IMR-90 (cell line): ENCODE measurements at regions not wholly inside any gene's neighbourhood (a gene's known extent, or its start where the extent isn't known, plus 50 kb on each side); places are given as distances from the start of the nearest gene placed in this dataset.

Source experiments
- ATAC-seq: fragments of 200-7000 bp; cut with Tn5 transposase; 2 replicates; pipeline ENCODE4 v1.9.1; 2020; ENCODE audit warnings: low read depth, mild to moderate bottlenecking, moderate library complexity
- BruUV-seq: library from RNA; stranded (reverse); fragments of 400-500 nt; replicated peaks from 2 replicates; lab custom pipeline; 2021; lab: Mats Ljungman, UMichigan
- CTCF ChIA-PET: fragments of 300-600 bp; formaldehyde crosslinking; extraction: SDS; loops from one replicate; lab custom pipeline; 2021; ENCODE audit warnings: antibody characterized with exemption; lab: Yijun Ruan, JAX
- POLR2A ChIA-PET: fragments of 300-600 bp; sonication (Branson Sonifier 250); formaldehyde crosslinking; loops from one replicate; lab custom pipeline; 2022; ENCODE audit warnings: antibody characterized with exemption; ENCODE audit not compliant: unreplicated experiment; lab: Charles Lee
- DNase-seq: peaks from one replicate; pipeline ENCODE4 v3.0.0; 2013
- H2AFZ ChIP-seq: replicated peaks from 2 replicates; pipeline ENCODE3; 2013; ENCODE audit warnings: low read length, mild to moderate bottlenecking; ENCODE audit not compliant: poor library complexity
- H2AK5ac ChIP-seq: 2 replicates; pipeline ENCODE4 v1.6.1; 2013; ENCODE audit warnings: low read depth, low read length, inconsistent platforms
- H2AK9ac ChIP-seq: replicated peaks from 2 replicates; pipeline ENCODE3; 2013; ENCODE audit warnings: mild to moderate bottlenecking, low read depth, low read length, moderate library complexity; ENCODE audit not compliant: poor library complexity
- H2BK120ac ChIP-seq: 2 replicates; pipeline ENCODE4 v1.6.1; 2013; ENCODE audit warnings: low read depth, low read length, inconsistent platforms
- H2BK15ac ChIP-seq: 3 replicates; pipeline ENCODE4 v1.6.1; 2013; ENCODE audit warnings: low read depth, low read length, inconsistent platforms
- H2BK20ac ChIP-seq: 2 replicates; pipeline ENCODE4 v1.6.1; 2013; ENCODE audit warnings: low read depth, mild to moderate bottlenecking, inconsistent platforms, low read length, moderate library complexity
- H2BK5ac ChIP-seq: 2 replicates; pipeline ENCODE4 v1.6.1; 2013; ENCODE audit warnings: mild to moderate bottlenecking, low read depth, low read length, inconsistent platforms; ENCODE audit not compliant: poor library complexity, severe bottlenecking
- H3K14ac ChIP-seq: replicated peaks from 2 replicates; pipeline ENCODE4 v1.6.1; 2013; ENCODE audit warnings: low read depth, low read length, inconsistent platforms
- H3K18ac ChIP-seq: 2 replicates; pipeline ENCODE4 v1.6.1; 2013; ENCODE audit warnings: low read depth, low read length, control low read depth
- H3K23ac ChIP-seq: 2 replicates; pipeline ENCODE4 v1.6.1; 2013; ENCODE audit warnings: low read depth, low read length, inconsistent platforms
- H3K27ac ChIP-seq: 2 replicates; pipeline ENCODE4 v1.5.1; 2013; ENCODE audit warnings: mild to moderate bottlenecking, control low read depth, low read length; ENCODE audit not compliant: insufficient read depth
- H3K27me3 ChIP-seq: 2 replicates; pipeline ENCODE4 v1.6.1; 2013; ENCODE audit warnings: low read length; ENCODE audit not compliant: control insufficient read depth, insufficient read depth
- H3K36me3 ChIP-seq: 2 replicates; pipeline ENCODE4 v1.6.1; 2013; ENCODE audit warnings: low read length, mixed read lengths; ENCODE audit not compliant: control insufficient read depth, insufficient read depth
- H3K4ac ChIP-seq: 2 replicates; pipeline ENCODE4 v1.6.1; 2013; ENCODE audit warnings: low read depth, low read length, inconsistent platforms
- H3K4me1 ChIP-seq: 2 replicates; pipeline ENCODE4 v1.6.1; 2013; ENCODE audit warnings: low read length, mixed read lengths; ENCODE audit not compliant: control insufficient read depth, insufficient read depth
- H3K4me2 ChIP-seq: 2 replicates; pipeline ENCODE4 v1.6.1; 2013; ENCODE audit warnings: low read depth, mild to moderate bottlenecking, control low read depth, low read length, moderate library complexity
- H3K4me3 ChIP-seq: 2 replicates; pipeline ENCODE4 v1.5.1; 2013; ENCODE audit warnings: low read depth, mild to moderate bottlenecking, control low read depth, low read length, moderate library complexity; ENCODE audit not compliant: insufficient read depth
- H3K56ac ChIP-seq: 2 replicates; pipeline ENCODE4 v1.6.1; 2013; ENCODE audit warnings: low read length, inconsistent platforms; ENCODE audit not compliant: insufficient read depth; ENCODE audit errors: extremely low read depth
- H3K79me1 ChIP-seq, 2 experiments: 2 replicates each; pipeline ENCODE4 v1.6.1; 2013; ENCODE audit warnings: low read length in 2 of 2, inconsistent platforms in 1 of 2, low read depth in 1 of 2
- H3K9ac ChIP-seq: 2 replicates; pipeline ENCODE4 v1.6.1; 2013; ENCODE audit warnings: low read depth, low read length, control low read depth
- H3K9me1 ChIP-seq: 2 replicates; pipeline ENCODE4 v1.6.1; 2013; ENCODE audit warnings: low read length, inconsistent platforms; ENCODE audit not compliant: insufficient read depth
- H3K9me3 ChIP-seq: 2 replicates; pipeline ENCODE4 v1.6.1; 2013; ENCODE audit warnings: low read length; ENCODE audit not compliant: control insufficient read depth, insufficient read depth
- H4K20me1 ChIP-seq: 2 replicates; pipeline ENCODE4 v1.6.1; 2013; ENCODE audit warnings: low read length, inconsistent platforms; ENCODE audit not compliant: insufficient read depth
- H4K5ac ChIP-seq: 2 replicates; pipeline ENCODE4 v1.6.1; 2013; ENCODE audit warnings: mild to moderate bottlenecking, low read depth, low read length, control low read depth
- H4K8ac ChIP-seq, 2 experiments: 2 replicates each; pipeline ENCODE4 v1.6.1; 2013; ENCODE audit warnings: low read depth in 2 of 2, low read length in 2 of 2, control low read depth in 1 of 2, inconsistent platforms in 1 of 2
- H4K91ac ChIP-seq: 2 replicates; pipeline ENCODE4 v1.6.1; 2013; ENCODE audit warnings: low read depth, low read length, inconsistent platforms; ENCODE audit not compliant: insufficient read depth
- BHLHE40 ChIP-seq: fragments of 150-350 bp; IDR thresholded peaks from 2 replicates; pipeline ENCODE4 v1.6.1; 2016; ENCODE audit warnings: mild to moderate bottlenecking, low read depth, low read length
- CEBPB ChIP-seq: IDR thresholded peaks from 2 replicates; pipeline ENCODE4 v1.6.1; 2012; ENCODE audit warnings: low read depth, low read length, improper control_type of control experiment
- CHD1 ChIP-seq: IDR thresholded peaks from 2 replicates; pipeline ENCODE4 v1.6.1; 2012; ENCODE audit warnings: low read depth, low read length, improper control_type of control experiment
- CTCF ChIP-seq: conservative IDR thresholded peaks from 2 replicates; pipeline ENCODE4 v1.5.1; 2012; ENCODE audit warnings: mild to moderate bottlenecking, low read depth, low read length, improper control_type of control experiment
- ELK1 ChIP-seq: fragments of 150-350 bp; IDR thresholded peaks from 2 replicates; pipeline ENCODE4 v1.6.1; 2016; ENCODE audit warnings: low read depth, mild to moderate bottlenecking, low read length, moderate library complexity, borderline replicate concordance
- FOS ChIP-seq: fragments of 150-350 bp; IDR thresholded peaks from 2 replicates; pipeline ENCODE4 v1.6.1; 2016; ENCODE audit warnings: low read depth, low read length
- MAFK ChIP-seq: IDR thresholded peaks from 2 replicates; pipeline ENCODE4 v1.6.1; 2012; ENCODE audit warnings: low read depth, low read length, improper control_type of control experiment
- MAZ ChIP-seq: IDR thresholded peaks from 2 replicates; pipeline ENCODE4 v1.6.1; 2012; ENCODE audit warnings: low read depth, mild to moderate bottlenecking, low read length, improper control_type of control experiment, moderate library complexity, borderline replicate concordance
- MXI1 ChIP-seq: IDR thresholded peaks from 2 replicates; pipeline ENCODE4 v1.6.1; 2012; ENCODE audit warnings: low read depth, mild to moderate bottlenecking, low read length, moderate library complexity, borderline replicate concordance
- NFE2L2 ChIP-seq: fragments of 150-350 bp; IDR thresholded peaks from 2 replicates; pipeline ENCODE4 v1.6.1; 2016; ENCODE audit warnings: low read depth, mild to moderate bottlenecking, low read length
- POLR2A ChIP-seq: IDR thresholded peaks from 2 replicates; pipeline ENCODE4 v1.6.1; 2012; ENCODE audit warnings: mild to moderate bottlenecking, low read depth, low read length
- RAD21 ChIP-seq: IDR thresholded peaks from 2 replicates; pipeline ENCODE4 v1.6.1; 2012; ENCODE audit warnings: low read length, improper control_type of control experiment
- RCOR1 ChIP-seq: IDR thresholded peaks from 2 replicates; pipeline ENCODE4 v1.6.1; 2012; ENCODE audit warnings: mild to moderate bottlenecking, low read length, improper control_type of control experiment; ENCODE audit not compliant: insufficient replicate concordance
- RFX5 ChIP-seq: IDR thresholded peaks from 2 replicates; pipeline ENCODE4 v1.8.0; 2012; ENCODE audit warnings: low read depth, mild to moderate bottlenecking, low read length, moderate library complexity
- SMC3 ChIP-seq: fragments of 150-350 bp; IDR thresholded peaks from 2 replicates; pipeline ENCODE4 v1.6.1; 2016; ENCODE audit warnings: low read depth, mild to moderate bottlenecking, antibody characterized with exemption, low read length, moderate library complexity
- USF2 ChIP-seq: fragments of 150-350 bp; IDR thresholded peaks from 2 replicates; pipeline ENCODE4 v1.6.1; 2017; ENCODE audit warnings: mild to moderate bottlenecking, antibody characterized with exemption, low read length, low read depth
- WGBS, 2 experiments: methylation state at CpG; one replicate each; pipeline versions ENCODE4 v1.1.5 to v1.1.7; 2013; ENCODE audit warnings: missing lambda C conversion rate in 2 of 2; ENCODE audit not compliant: insufficient read length in 1 of 2; ENCODE audit errors: extremely low coverage in 2 of 2; 5-methylcytosine and 5-hydroxymethylcytosine counted together
- dilution Hi-C: fragments of 300-500 bp; cut with HindIII; formaldehyde crosslinking; loops from one replicate; pipeline ENCODE4 v1.14.3; 2018; ENCODE audit warnings: low sequenced_read_pairs; ENCODE audit not compliant: unreplicated experiment
- in situ Hi-C: fragments of 300-500 bp; cut with MboI; formaldehyde crosslinking; loops from 3 replicates; pipeline ENCODE4 v1.14.3; 2019; ENCODE audit warnings: low sequenced_read_pairs, inconsistent platforms, mixed read lengths
- intact Hi-C: fragments of 100-400 bp; cut with micrococcal nuclease; formaldehyde crosslinking; loops from 2 replicates; pipeline ENCODE4 v1.10.0; 2022

GRCh38 chr16:26567356-26567755 lies 499.4 kb upstream of the C16orf82 start:
- no peak overlapping the region for H4K5ac ChIP-seq
- no peaks in the 10 kb centered on the region for H3K4me1 ChIP-seq
- no peak overlapping the region for H2BK20ac ChIP-seq
- no peak overlapping the region for H2BK5ac ChIP-seq
- no peak for DNase-seq
- H3K4me3 ChIP-seq, result no peak overlapping the region
- no peaks in the 10 kb centered on the region for H3K79me1 ChIP-seq
- H2BK15ac ChIP-seq, result no peak overlapping the region
- H3K23ac ChIP-seq, result no peak overlapping the region
- peaks cover 10% of the 10 kb centered on the region; the same call in 1 of the 2 replicates for H3K9me3 ChIP-seq
- no peak for TF ChIP-seq FOS
- TF ChIP-seq CTCF, result no peak
- TF ChIP-seq USF2, result no peak
- TF ChIP-seq MAZ, result no peak
- TF ChIP-seq CHD1, result no peak
- no peak for TF ChIP-seq MAFK
- no peak for TF ChIP-seq NFE2L2
- no peak for TF ChIP-seq POLR2A
- TF ChIP-seq ELK1, result no peak
- TF ChIP-seq MXI1, result no peak
- TF ChIP-seq CEBPB, result no peak
- no peak for TF ChIP-seq RFX5
- TF ChIP-seq RCOR1, result no peak
- no peak for TF ChIP-seq SMC3
- TF ChIP-seq BHLHE40, result no peak
- no peak for TF ChIP-seq RAD21
- no peak for ATAC-seq
- H3K4me2 ChIP-seq, result no peak overlapping the region
- in situ Hi-C loops (no loop called here), intact Hi-C loops (no loop called here), dilution Hi-C loops (no loop called here)
- WGBS, 2 experiments, result 20% methylated on average over 6 of the region's 9 CpGs; no CpG with 5 or more reads in 1 of the 2 experiments
- H3K9me1 ChIP-seq, result no peaks in the 10 kb centered on the region
- no peak overlapping the region for H3K27ac ChIP-seq
- no peak overlapping the region for H2AFZ ChIP-seq
- BruUV-seq, result no TSS peak
- no peak overlapping the region for H4K8ac ChIP-seq
- H3K14ac ChIP-seq, result no peak overlapping the region
- CTCF ChIA-PET, result interaction anchor here (0.6 kb wide), 1 partner anchor 10 kb away, joined by 3 read pairs; no protein-coding TSS in a partner anchor
- no peak overlapping the region for H2AK5ac ChIP-seq
- no peak overlapping the region for H4K91ac ChIP-seq
- H3K4ac ChIP-seq, result no peak overlapping the region
- H4K20me1 ChIP-seq, result no peaks in the 10 kb centered on the region
- POLR2A ChIA-PET, result no interaction called here
- no peak overlapping the region for H3K9ac ChIP-seq
- no peak overlapping the region for H3K18ac ChIP-seq
- no peak overlapping the region for H3K56ac ChIP-seq
- H2AK9ac ChIP-seq, result no peak overlapping the region
- no peaks in the 10 kb centered on the region for H3K36me3 ChIP-seq
- H2BK120ac ChIP-seq, result no peak overlapping the region
- no peaks in the 10 kb centered on the region for H3K27me3 ChIP-seq
